HepG2 (cell line): ENCODE measurements at regions not wholly inside any gene's neighbourhood (a gene's known extent, or its start where the extent isn't known, plus 50 kb on each side); places are given as distances from the start of the nearest gene placed in this dataset.

Experiments used
- ATAC-seq: fragments of 200-7000 bp; cut with Tn5 transposase; 3 replicates; pipeline ENCODE4 v1.9.1; 2020; ENCODE audit warnings: mild to moderate bottlenecking, moderate library complexity
- BruUV-seq: library from RNA; stranded (reverse); fragments of 400-500 nt; replicated peaks from 2 replicates; lab custom pipeline; 2021; lab: Mats Ljungman, UMichigan
- CTCF ChIA-PET: fragments of 300-600 bp; formaldehyde crosslinking; extraction: SDS; loops from one replicate; lab custom pipeline; 2021; ENCODE audit warnings: low total read pairs, inconsistent platforms, low intra/inter-chr PET ratio; lab: Yijun Ruan, JAX
- POLR2A ChIA-PET: fragments of 350-600 bp; sonication (Branson Sonifier 250); formaldehyde crosslinking; loops from one replicate; lab custom pipeline; 2020; ENCODE audit warnings: antibody characterized with exemption, inconsistent platforms; lab: Yijun Ruan, JAX
- DNase-seq: peaks from one replicate; pipeline ENCODE4 v3.0.0-alpha.2; 2015; ENCODE audit warnings: low spot score
- FAIRE-seq: peaks from 3 replicates; lab custom pipeline; 2011; peaks lifted over from hg19 to GRCh38; lab: Jason Lieb, UNC
- H2AFZ ChIP-seq: one replicate; pipeline ENCODE4 v1.6.1; 2011; ENCODE audit warnings: low read length, inconsistent platforms
- H3K27ac ChIP-seq: fragments of 300-600 bp; 3 replicates; pipeline ENCODE4 v1.8.0; 2011; ENCODE audit warnings: mixed run types, mild to moderate bottlenecking, mixed read lengths, low read length, inconsistent platforms; ENCODE audit not compliant: insufficient read depth; ENCODE audit errors: extremely low read length
- H3K27me3 ChIP-seq, 2 experiments: fragments of 200-600 bp in 1 of 2; 2 replicates in 1 of 2; 3 replicates in 1 of 2; pipeline versions ENCODE4 v1.6.0 to v1.8.0; 2011; ENCODE audit warnings: low read length in 2 of 2, mild to moderate bottlenecking in 2 of 2, moderate library complexity in 2 of 2, inconsistent platforms in 1 of 2; ENCODE audit not compliant: insufficient read depth in 2 of 2, control insufficient read depth in 1 of 2
- H3K36me3 ChIP-seq, 2 experiments: fragments of 200-600 bp in 1 of 2; replicated peaks in 1 of 2; 2 replicates in 1 of 2; 3 replicates in 1 of 2; pipeline versions ENCODE4 v1.5.1 to v1.8.0; 2011; ENCODE audit warnings: low read length in 2 of 2, inconsistent platforms in 1 of 2; ENCODE audit not compliant: insufficient read depth in 2 of 2, control insufficient read depth in 1 of 2
- H3K4me1 ChIP-seq: 2 replicates; pipeline ENCODE4 v1.5.1; 2012; ENCODE audit warnings: low read length, inconsistent platforms; ENCODE audit not compliant: insufficient read depth
- H3K4me2 ChIP-seq: 2 replicates; pipeline ENCODE4 v1.6.0; 2011; ENCODE audit warnings: low read depth, low read length, inconsistent platforms
- H3K4me3 ChIP-seq, 3 experiments: fragments of 200-600 bp in 1 of 3; sonication (generic), shearing (Covaris generic) in 1 of 3; replicated peaks in 1 of 3; 2 replicates each; pipeline ENCODE4 v1.5.1; 2011 to 2016; ENCODE audit warnings: low read length in 3 of 3, inconsistent platforms in 2 of 3, low read depth in 2 of 3, mild to moderate bottlenecking in 2 of 3, control low read depth in 1 of 3, mixed read lengths in 1 of 3; ENCODE audit not compliant: insufficient read depth in 1 of 3
- H3K79me2 ChIP-seq: one replicate; pipeline ENCODE4 v1.6.1; 2011; ENCODE audit warnings: low read length, inconsistent platforms; ENCODE audit not compliant: insufficient read depth
- H3K9ac ChIP-seq: 2 replicates; pipeline ENCODE4 v1.6.0; 2011; ENCODE audit warnings: mild to moderate bottlenecking, low read depth, low read length, inconsistent platforms; ENCODE audit not compliant: insufficient read depth
- H3K9me3 ChIP-seq: 2 replicates; pipeline ENCODE4 v1.5.1; 2012; ENCODE audit warnings: mild to moderate bottlenecking, low read length
- H4K20me1 ChIP-seq: 2 replicates; pipeline ENCODE4 v1.6.0; 2011; ENCODE audit warnings: inconsistent platforms, mild to moderate bottlenecking, low read length, moderate library complexity; ENCODE audit not compliant: insufficient read depth
- CBX1 ChIP-seq: IDR thresholded peaks from one replicate; pipeline ENCODE4 v1.6.1; 2016; ENCODE audit warnings: antibody characterized with exemption, low read depth
- CENPT ChIP-seq: sonication (generic); formaldehyde crosslinking; IDR thresholded peaks from 2 replicates; pipeline ENCODE4 v1.8.0; 2022; ENCODE audit warnings: low read depth, mild to moderate bottlenecking, moderate library complexity, missing genetic modification reagents
- JUND ChIP-seq: sonication (generic); formaldehyde crosslinking; IDR thresholded peaks from 2 replicates; pipeline ENCODE4 v1.8.0; 2022; ENCODE audit warnings: mild to moderate bottlenecking, missing genetic modification reagents
- KLF13 ChIP-seq: sonication (generic); formaldehyde crosslinking; IDR thresholded peaks from 2 replicates; pipeline ENCODE4 v1.4.0; 2020; ENCODE audit warnings: mild to moderate bottlenecking, missing genetic modification reagents
- NR3C1 ChIP-seq: sonication (generic); formaldehyde crosslinking; IDR thresholded peaks from 2 replicates; pipeline ENCODE4 v1.4.0; 2020; ENCODE audit warnings: missing genetic modification reagents
- SP1 ChIP-seq, 2 experiments: fragments of 450-650 bp in 1 of 2; sonication (generic) in 1 of 2; formaldehyde crosslinking in 1 of 2; IDR thresholded peaks; 2 replicates each; pipeline versions ENCODE4 v1.4.0 to v1.6.1; 2016 to 2020; ENCODE audit warnings: missing genetic modification reagents in 1 of 2
- ZBTB40 ChIP-seq, 2 experiments: fragments of 450-650 bp in 1 of 2; sonication (generic) in 1 of 2; formaldehyde crosslinking in 1 of 2; IDR thresholded peaks; 2 replicates each; pipeline versions ENCODE4 v1.6.1 to v1.8.0; 2016 to 2022; ENCODE audit warnings: antibody characterized with exemption in 1 of 2, mild to moderate bottlenecking in 1 of 2, missing genetic modification reagents in 1 of 2
- ZNF3 ChIP-seq: IDR thresholded peaks from 2 replicates; pipeline ENCODE4 v1.7.0; 2017; ENCODE audit warnings: inconsistent platforms
- ZNF614 ChIP-seq: IDR thresholded peaks from 2 replicates; pipeline ENCODE4 v1.6.1; 2018; ENCODE audit warnings: missing biosample characterization, missing genetic modification reagents, inconsistent platforms, borderline replicate concordance
- ZNF775 ChIP-seq: sonication (generic); formaldehyde crosslinking; IDR thresholded peaks from 2 replicates; pipeline ENCODE4 v1.4.0; 2020; ENCODE audit warnings: missing genetic modification reagents, mild to moderate bottlenecking, moderate library complexity, borderline replicate concordance
- WGBS: methylation state at CpG from one replicate; pipeline ENCODE4 v1.1.6; 2017; ENCODE audit warnings: low lambda C conversion rate; 5-methylcytosine and 5-hydroxymethylcytosine counted together
- in situ Hi-C: cut with HindIII; loops from 2 replicates; pipeline ENCODE4 v1.10.0; 2017; ENCODE audit warnings: low pct_unique_long_range_greater_than_20kb; ENCODE audit not compliant: extremely low pct_ligation_motif_present
- intact Hi-C: fragments of 100-400 bp; cut with micrococcal nuclease; formaldehyde crosslinking; loops from one replicate; pipeline ENCODE4 v1.10.0; 2022; ENCODE audit not compliant: unreplicated experiment

DNA sequence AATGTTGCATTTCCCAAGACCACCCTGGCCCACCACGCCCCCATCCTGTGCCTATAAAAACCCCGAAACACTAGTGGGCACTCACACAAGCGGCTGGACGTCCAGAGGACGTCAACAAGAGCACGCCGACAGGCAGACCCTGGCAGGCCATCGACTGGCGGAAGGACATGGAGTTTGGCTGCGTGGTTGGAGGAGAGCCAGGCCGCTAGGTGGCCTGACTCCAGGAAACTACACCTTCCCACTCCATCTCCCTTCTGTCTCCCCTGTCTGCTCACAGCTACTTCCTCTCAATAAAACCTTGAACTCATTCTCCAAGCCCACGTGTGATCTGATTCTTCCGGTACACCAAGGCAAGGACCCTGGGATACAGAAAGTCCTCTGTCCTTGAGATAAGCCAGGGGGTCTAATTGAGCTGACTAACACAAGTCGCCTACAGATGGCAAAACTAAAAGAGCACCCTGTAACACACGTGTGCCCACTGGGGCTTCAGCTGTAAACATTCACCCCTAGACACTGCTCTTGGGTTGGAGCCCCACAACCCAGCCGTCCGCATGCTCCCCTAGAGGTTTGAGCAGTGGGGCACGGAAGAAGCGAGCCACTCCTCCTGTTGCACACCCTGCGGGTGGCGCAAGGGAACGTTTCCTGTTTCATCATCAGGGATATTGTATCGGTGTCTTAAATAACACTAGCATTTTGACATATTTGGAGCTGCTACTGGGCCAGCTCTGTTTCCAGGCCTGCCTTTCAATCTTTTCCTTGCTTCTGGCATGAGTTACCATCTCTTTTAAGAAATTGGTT lies 54.5 kb upstream of the TAF11L2 start:
- in situ Hi-C loops (no loop called here), intact Hi-C loops (no loop called here)
- Histone ChIP-seq H3K27me3 (no peaks in the 10 kb centered on the region), H3K27ac (no peak overlapping the region)
- WGBS = 47% methylated on average over 15 of the region's 23 CpGs
- CTCF ChIA-PET = no interaction called here
- TF ChIP-seq JUND (CRISPR knock-in tag) = no peak
- TF ChIP-seq SP1 (IDR thresholded peaks at IDR 0.05) = no peak
- no peak for TF ChIP-seq SP1 (CRISPR knock-in tag; IDR thresholded peaks at IDR 0.05)
- no peak for TF ChIP-seq NR3C1 (CRISPR knock-in tag)
- TF ChIP-seq ZNF614 = no peak
- TF ChIP-seq KLF13 (CRISPR knock-in tag) = no peak
- no peak for TF ChIP-seq ZNF3 (CRISPR knock-in tag)
- TF ChIP-seq CBX1 = no peak
- TF ChIP-seq, all 625 proteins: peak for 0
- FAIRE-seq (no peak), DNase-seq (no peak), ATAC-seq (no peak)
- no peak overlapping the region for H2AFZ ChIP-seq
- BruUV-seq = no TSS peak
- H3K4me2 ChIP-seq = no peak overlapping the region
- H3K9ac ChIP-seq = no peak overlapping the region
- H3K9me3 ChIP-seq = no peaks in the 10 kb centered on the region
- POLR2A ChIA-PET = no interaction called here
- no peaks in the 10 kb centered on the region for H3K4me1 ChIP-seq
- H3K4me3 ChIP-seq = no peak overlapping the region
- H4K20me1 ChIP-seq = no peaks in the 10 kb centered on the region
- H3K36me3 ChIP-seq = no peaks in the 10 kb centered on the region
- no peaks in the 10 kb centered on the region for H3K79me2 ChIP-seq

GRCh38 chr5:17444496-17444895 lies 53.5 kb upstream of the TAF11L2 start:
- Histone ChIP-seq H3K9ac (no peak overlapping the region), H3K27ac (no peak overlapping the region), H3K9me3 (no peaks in the 10 kb centered on the region), H3K27me3 (no peaks in the 10 kb centered on the region), H3K4me2 (no peak overlapping the region), H4K20me1 (no peaks in the 10 kb centered on the region), H3K36me3 (no peaks in the 10 kb centered on the region), H3K4me1 (no peaks in the 10 kb centered on the region), H3K4me3 (no peak overlapping the region), H3K79me2 (no peaks in the 10 kb centered on the region), H2AFZ (no peak overlapping the region)
- no TSS peak for BruUV-seq
- FAIRE-seq = no peak
- POLR2A ChIA-PET = no interaction called here
- in situ Hi-C loops (no loop called here), intact Hi-C loops (no loop called here)
- no peak for ATAC-seq
- 0% methylated on average over 1 of the region's 1 CpG for WGBS
- CTCF ChIA-PET = no interaction called here
- DNase-seq = no peak
- no peak for TF ChIP-seq ZBTB40 (IDR thresholded peaks at IDR 0.05)
- no peak for TF ChIP-seq ZBTB40 (CRISPR knock-in tag; IDR thresholded peaks at IDR 0.05)
- TF ChIP-seq CENPT (CRISPR knock-in tag) = no peak
- TF ChIP-seq ZNF775 (CRISPR knock-in tag) = no peak
